Liver (tissue), 8 donors: ENCODE measurements at regions not wholly inside any gene's neighbourhood (a gene's known extent, or its start where the extent isn't known, plus 50 kb on each side); places are given as distances from the start of the nearest gene placed in this dataset.
A peak's percentile ranks its signal among the peaks of the same experiment; 100 is the strongest.

ENCODE experiments used
- DNase-seq: peaks from one replicate; pipeline ENCODE4 v3.0.0-alpha.2; 2017; ENCODE audit warnings: low spot score
- H3K27ac ChIP-seq, 2 donors: one replicate each; pipeline ENCODE4 v1.7.0; 2013; ENCODE audit warnings: inconsistent platforms in 2 of 2, low read length in 2 of 2, control low read depth in 1 of 2, low read depth in 1 of 2, mild to moderate bottlenecking in 1 of 2
- H3K27me3 ChIP-seq, 4 donors: one replicate each; pipeline versions ENCODE4 v1.6.1 to v1.7.0; 2013; ENCODE audit warnings: low read length in 3 of 4, inconsistent platforms in 1 of 4, mild to moderate bottlenecking in 1 of 4, moderate library complexity in 1 of 4; ENCODE audit not compliant: control insufficient read depth in 4 of 4, insufficient read depth in 4 of 4
- H3K36me3 ChIP-seq, 4 donors: one replicate each; pipeline versions ENCODE4 v1.6.1 to v1.7.0; 2013; ENCODE audit warnings: low read length in 3 of 4, mild to moderate bottlenecking in 3 of 4, low read depth in 1 of 4, moderate library complexity in 1 of 4; ENCODE audit not compliant: control insufficient read depth in 4 of 4, insufficient read depth in 3 of 4
- H3K4me1 ChIP-seq, 4 donors: one replicate each; pipeline versions ENCODE4 v1.6.1 to v1.7.0; 2013; ENCODE audit warnings: low read length in 3 of 4, mild to moderate bottlenecking in 3 of 4, moderate library complexity in 1 of 4; ENCODE audit not compliant: control insufficient read depth in 4 of 4, insufficient read depth in 4 of 4
- H3K4me3 ChIP-seq, 3 donors: one replicate each; pipeline versions ENCODE4 v1.6.1 to v1.7.0; 2013; ENCODE audit warnings: low read length in 3 of 3, control low read depth in 1 of 3, low read depth in 1 of 3, mild to moderate bottlenecking in 1 of 3
- H3K9ac ChIP-seq, 2 donors: one replicate each; pipeline ENCODE4 v1.7.0; 2013; ENCODE audit warnings: low read length in 2 of 2, mild to moderate bottlenecking in 2 of 2, moderate library complexity in 2 of 2, control low read depth in 1 of 2, low read depth in 1 of 2
- H3K9me3 ChIP-seq, 4 donors: one replicate each; pipeline versions ENCODE4 v1.6.1 to v1.7.0; 2013; ENCODE audit warnings: low read length in 3 of 4; ENCODE audit not compliant: control insufficient read depth in 4 of 4
- EGR1 ChIP-seq, 2 donors: IDR thresholded peaks; 2 replicates each; pipeline ENCODE4 v1.6.1; 2016 to 2018; ENCODE audit warnings: antibody characterized with exemption in 2 of 2, low read depth in 2 of 2
- FOXA1 ChIP-seq: IDR thresholded peaks from 2 replicates; pipeline ENCODE4 v1.6.1; 2016; ENCODE audit warnings: antibody characterized with exemption
- FOXA2 ChIP-seq: IDR thresholded peaks from 2 replicates; pipeline ENCODE4 v1.6.1; 2016; ENCODE audit warnings: antibody characterized with exemption
- HNF4A ChIP-seq, 2 donors: conservative IDR thresholded peaks; 2 replicates each; pipeline ENCODE4 v1.6.1; 2016; ENCODE audit warnings: antibody characterized with exemption in 2 of 2, mild to moderate bottlenecking in 2 of 2
- HNF4G ChIP-seq: IDR thresholded peaks from 2 replicates; pipeline ENCODE4 v1.6.1; 2016; ENCODE audit warnings: antibody characterized with exemption
- JUND ChIP-seq, 2 donors: IDR thresholded peaks; 2 replicates each; pipeline ENCODE4 v1.6.1; 2016; ENCODE audit warnings: antibody characterized with exemption in 2 of 2
- RAD21 ChIP-seq, 2 donors: IDR thresholded peaks; 2 replicates each; pipeline ENCODE4 v1.6.1; 2016; ENCODE audit warnings: antibody characterized with exemption in 2 of 2, mild to moderate bottlenecking in 2 of 2
- TAF1 ChIP-seq: conservative IDR thresholded peaks from 2 replicates; pipeline ENCODE4 v1.6.1; 2016; ENCODE audit warnings: antibody characterized with exemption, mild to moderate bottlenecking
- YY1 ChIP-seq: IDR thresholded peaks from 2 replicates; pipeline ENCODE4 v1.6.1; 2016; ENCODE audit warnings: antibody characterized with exemption, mild to moderate bottlenecking
- WGBS: extraction: QIAGEN DNeasy Blood & Tissue Kit; methylation state at CpG from one replicate; pipeline ENCODE4 v1.1.7; 2013; 5-methylcytosine and 5-hydroxymethylcytosine counted together
- TF ChIP-seq, protein P1 (sequence below): IDR thresholded peaks from 2 replicates; pipeline ENCODE4 v1.6.1; 2016; ENCODE audit warnings: antibody characterized with exemption
- TF ChIP-seq, protein P2 (sequence below): IDR thresholded peaks from 2 replicates; pipeline ENCODE4 v1.6.1; 2016; ENCODE audit warnings: antibody characterized with exemption
- TF ChIP-seq, protein P3 (sequence below): fragments of 150-350 bp; IDR thresholded peaks from 2 replicates; pipeline ENCODE4 v1.5.1; 2017; ENCODE audit warnings: improper control_type of control experiment, low read depth, low read length; ENCODE audit not compliant: missing input control
- TF ChIP-seq, protein P4 (sequence below): IDR thresholded peaks from 2 replicates; pipeline ENCODE4 v1.6.1; 2016; ENCODE audit warnings: antibody characterized with exemption, mild to moderate bottlenecking
- donor health status: healthy.
- donor health status: healthy.
- donor health status: healthy.
- donor health status: healthy.
- donor health status: healthy.

DNA sequence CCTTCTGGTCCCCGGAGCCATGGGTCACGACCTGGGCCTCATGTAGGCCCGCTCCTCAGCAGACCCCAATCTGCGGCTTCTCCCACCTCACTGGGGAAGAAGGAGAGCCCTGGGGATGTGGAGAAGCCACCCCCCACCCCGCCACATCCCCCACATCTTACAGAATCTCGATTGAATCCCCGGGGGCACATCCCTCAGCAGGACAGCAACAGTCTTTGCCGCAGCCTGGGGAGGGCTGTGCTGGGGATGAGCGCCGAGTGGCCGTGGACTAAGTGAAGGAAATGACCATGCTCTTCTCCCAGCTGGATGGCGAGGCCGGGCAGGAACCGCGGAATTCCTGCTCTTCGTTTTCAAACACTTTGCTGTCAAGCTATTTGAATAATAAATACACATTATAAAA lies 169.0 kb upstream of the RTL1 start:
- Histone ChIP-seq H3K4me1 (no peaks in the 10 kb centered on the region), H3K27me3 (peaks cover 0 to 3% (median 0%) of the 10 kb centered on the region in 4 donors), H3K27ac (no peak overlapping the region), H3K9me3 (no peaks in the 10 kb centered on the region), H3K9ac (no peak overlapping the region), H3K4me3 (no peak overlapping the region), H3K36me3 (no peaks in the 10 kb centered on the region)
- no peak for DNase-seq
- WGBS, result 70% methylated on average over 16 of the region's 16 CpGs
- TF ChIP-seq FOXA2, result no peak
- no peak for TF ChIP-seq RAD21 (IDR thresholded peaks at IDR 0.05)
- no peak for TF ChIP-seq HNF4A (conservative IDR thresholded peaks at IDR 0.05)
- TF ChIP-seq, protein P1, sequence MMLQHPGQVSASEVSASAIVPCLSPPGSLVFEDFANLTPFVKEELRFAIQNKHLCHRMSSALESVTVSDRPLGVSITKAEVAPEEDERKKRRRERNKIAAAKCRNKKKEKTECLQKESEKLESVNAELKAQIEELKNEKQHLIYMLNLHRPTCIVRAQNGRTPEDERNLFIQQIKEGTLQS, result no peak
- TF ChIP-seq, protein P2, sequence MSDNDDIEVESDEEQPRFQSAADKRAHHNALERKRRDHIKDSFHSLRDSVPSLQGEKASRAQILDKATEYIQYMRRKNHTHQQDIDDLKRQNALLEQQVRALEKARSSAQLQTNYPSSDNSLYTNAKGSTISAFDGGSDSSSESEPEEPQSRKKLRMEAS, result no peak
- TF ChIP-seq YY1, result no peak

DNA sequence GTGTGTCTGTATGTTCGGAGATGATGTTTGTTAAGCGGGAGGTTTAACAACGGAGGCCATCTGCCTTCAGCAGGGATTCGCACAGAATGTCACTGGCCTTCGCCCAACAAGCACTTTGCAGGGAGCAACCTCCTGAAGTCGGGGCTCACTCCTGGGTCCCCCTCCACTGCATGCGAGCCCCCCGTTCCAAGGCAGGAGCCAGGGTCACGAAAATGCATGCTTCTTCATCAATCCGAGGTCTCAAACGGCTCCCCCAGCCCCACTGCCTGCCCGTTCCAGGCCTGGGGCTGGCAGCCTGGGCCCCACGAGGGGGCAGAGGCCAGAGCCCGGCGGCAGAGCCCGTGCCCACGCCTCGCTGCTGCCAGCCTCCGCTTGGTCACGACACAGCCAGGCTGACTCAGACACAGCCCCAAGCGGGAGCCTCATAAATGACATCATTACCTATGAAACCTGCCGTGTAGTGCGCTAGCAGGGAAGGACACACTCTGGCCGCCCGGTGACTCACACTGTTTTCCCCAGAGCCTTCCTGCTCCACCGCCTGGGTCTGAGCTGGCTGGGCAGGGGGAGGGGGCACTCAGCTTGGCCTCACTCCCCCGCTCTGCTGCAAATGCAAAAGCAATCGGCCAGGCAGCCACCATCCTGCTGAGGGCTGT lies 169.5 kb upstream of the RTL1 start:
- 61% methylated on average over 28 of the region's 28 CpGs for WGBS
- Histone ChIP-seq H3K27me3 (peaks cover 0 to 3% (median 0%) of the 10 kb centered on the region in 4 donors), H3K27ac (no peak overlapping the region), H3K4me3 (no peak overlapping the region), H3K9ac (no peak overlapping the region), H3K4me1 (no peaks in the 10 kb centered on the region), H3K36me3 (no peaks in the 10 kb centered on the region), H3K9me3 (no peaks in the 10 kb centered on the region)
- TF ChIP-seq FOXA1, result no peak
- TF ChIP-seq JUND (IDR thresholded peaks at IDR 0.05), result no peak
- TF ChIP-seq, protein P3, sequence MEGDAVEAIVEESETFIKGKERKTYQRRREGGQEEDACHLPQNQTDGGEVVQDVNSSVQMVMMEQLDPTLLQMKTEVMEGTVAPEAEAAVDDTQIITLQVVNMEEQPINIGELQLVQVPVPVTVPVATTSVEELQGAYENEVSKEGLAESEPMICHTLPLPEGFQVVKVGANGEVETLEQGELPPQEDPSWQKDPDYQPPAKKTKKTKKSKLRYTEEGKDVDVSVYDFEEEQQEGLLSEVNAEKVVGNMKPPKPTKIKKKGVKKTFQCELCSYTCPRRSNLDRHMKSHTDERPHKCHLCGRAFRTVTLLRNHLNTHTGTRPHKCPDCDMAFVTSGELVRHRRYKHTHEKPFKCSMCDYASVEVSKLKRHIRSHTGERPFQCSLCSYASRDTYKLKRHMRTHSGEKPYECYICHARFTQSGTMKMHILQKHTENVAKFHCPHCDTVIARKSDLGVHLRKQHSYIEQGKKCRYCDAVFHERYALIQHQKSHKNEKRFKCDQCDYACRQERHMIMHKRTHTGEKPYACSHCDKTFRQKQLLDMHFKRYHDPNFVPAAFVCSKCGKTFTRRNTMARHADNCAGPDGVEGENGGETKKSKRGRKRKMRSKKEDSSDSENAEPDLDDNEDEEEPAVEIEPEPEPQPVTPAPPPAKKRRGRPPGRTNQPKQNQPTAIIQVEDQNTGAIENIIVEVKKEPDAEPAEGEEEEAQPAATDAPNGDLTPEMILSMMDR, result no peak
- no peak for TF ChIP-seq YY1
- TF ChIP-seq, protein P4, sequence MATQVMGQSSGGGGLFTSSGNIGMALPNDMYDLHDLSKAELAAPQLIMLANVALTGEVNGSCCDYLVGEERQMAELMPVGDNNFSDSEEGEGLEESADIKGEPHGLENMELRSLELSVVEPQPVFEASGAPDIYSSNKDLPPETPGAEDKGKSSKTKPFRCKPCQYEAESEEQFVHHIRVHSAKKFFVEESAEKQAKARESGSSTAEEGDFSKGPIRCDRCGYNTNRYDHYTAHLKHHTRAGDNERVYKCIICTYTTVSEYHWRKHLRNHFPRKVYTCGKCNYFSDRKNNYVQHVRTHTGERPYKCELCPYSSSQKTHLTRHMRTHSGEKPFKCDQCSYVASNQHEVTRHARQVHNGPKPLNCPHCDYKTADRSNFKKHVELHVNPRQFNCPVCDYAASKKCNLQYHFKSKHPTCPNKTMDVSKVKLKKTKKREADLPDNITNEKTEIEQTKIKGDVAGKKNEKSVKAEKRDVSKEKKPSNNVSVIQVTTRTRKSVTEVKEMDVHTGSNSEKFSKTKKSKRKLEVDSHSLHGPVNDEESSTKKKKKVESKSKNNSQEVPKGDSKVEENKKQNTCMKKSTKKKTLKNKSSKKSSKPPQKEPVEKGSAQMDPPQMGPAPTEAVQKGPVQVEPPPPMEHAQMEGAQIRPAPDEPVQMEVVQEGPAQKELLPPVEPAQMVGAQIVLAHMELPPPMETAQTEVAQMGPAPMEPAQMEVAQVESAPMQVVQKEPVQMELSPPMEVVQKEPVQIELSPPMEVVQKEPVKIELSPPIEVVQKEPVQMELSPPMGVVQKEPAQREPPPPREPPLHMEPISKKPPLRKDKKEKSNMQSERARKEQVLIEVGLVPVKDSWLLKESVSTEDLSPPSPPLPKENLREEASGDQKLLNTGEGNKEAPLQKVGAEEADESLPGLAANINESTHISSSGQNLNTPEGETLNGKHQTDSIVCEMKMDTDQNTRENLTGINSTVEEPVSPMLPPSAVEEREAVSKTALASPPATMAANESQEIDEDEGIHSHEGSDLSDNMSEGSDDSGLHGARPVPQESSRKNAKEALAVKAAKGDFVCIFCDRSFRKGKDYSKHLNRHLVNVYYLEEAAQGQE, result no peak
- TF ChIP-seq HNF4G, result no peak
- no peak for TF ChIP-seq EGR1 (IDR thresholded peaks at IDR 0.05; ENCODE audit: low read depth in 2 of 2)
- no peak for TF ChIP-seq TAF1
- TF ChIP-seq HNF4A (conservative IDR thresholded peaks at IDR 0.05), result no peak
- TF ChIP-seq, protein P1, result no peak
- TF ChIP-seq, protein P2, result no peak
- peak; percentile 31 for DNase-seq
